KMS-11 (cell line): ENCODE measurements at regions not wholly inside any gene's neighbourhood (a gene's known extent, or its start where the extent isn't known, plus 50 kb on each side); places are given as distances from the start of the nearest gene placed in this dataset.

Source experiments
- H2AFZ ChIP-seq: fragments of 200-600 bp; sonication (generic); 2 replicates; pipeline ENCODE4 v1.6.1; 2016; ENCODE audit warnings: antibody characterized with exemption, mixed run types, low read depth
- H3K27ac ChIP-seq: fragments of 200-600 bp; sonication (generic); 2 replicates; pipeline ENCODE4 v1.6.1; 2016; ENCODE audit warnings: mild to moderate bottlenecking, mixed run types
- H3K27me3 ChIP-seq: fragments of 200-600 bp; sonication (generic); 2 replicates; pipeline ENCODE4 v1.6.1; 2017; ENCODE audit warnings: mild to moderate bottlenecking, low read depth, mixed run types, moderate library complexity; ENCODE audit not compliant: insufficient read depth
- H3K36me3 ChIP-seq: fragments of 200-600 bp; sonication (generic); 2 replicates; pipeline ENCODE4 v1.6.1; 2017; ENCODE audit warnings: mild to moderate bottlenecking, mixed run types; ENCODE audit not compliant: insufficient read depth
- H3K4me1 ChIP-seq: fragments of 200-600 bp; sonication (generic); 2 replicates; pipeline ENCODE4 v1.6.1; 2016; ENCODE audit warnings: mild to moderate bottlenecking, low read depth, mixed run types; ENCODE audit not compliant: poor library complexity, severe bottlenecking
- H3K4me2 ChIP-seq: fragments of 200-600 bp; sonication (generic); 2 replicates; pipeline ENCODE4 v1.7.0; 2016; ENCODE audit warnings: mild to moderate bottlenecking, mixed run types
- H3K4me3 ChIP-seq: fragments of 200-600 bp; sonication (generic); IDR thresholded peaks from 2 replicates; pipeline ENCODE4 v1.6.1; 2017; ENCODE audit warnings: low read depth, low read length, mixed read lengths; ENCODE audit not compliant: insufficient read depth
- H3K79me2 ChIP-seq: fragments of 200-600 bp; sonication (generic); 2 replicates; pipeline ENCODE4 v1.6.1; 2016; ENCODE audit warnings: low read depth, mixed run types; ENCODE audit not compliant: insufficient read depth
- H3K9ac ChIP-seq: fragments of 200-600 bp; sonication (generic); 2 replicates; pipeline ENCODE4 v1.6.1; 2016; ENCODE audit warnings: mild to moderate bottlenecking, mixed run types
- H4K20me1 ChIP-seq: fragments of 200-600 bp; sonication (generic); 2 replicates; pipeline ENCODE4 v1.6.1; 2016; ENCODE audit warnings: mild to moderate bottlenecking, mixed run types; ENCODE audit not compliant: insufficient read depth
- TF ChIP-seq, protein P1 (sequence below): fragments of 200-600 bp; sonication (generic); conservative IDR thresholded peaks from 2 replicates; pipeline ENCODE4 v1.6.1; 2017; ENCODE audit warnings: low read depth, mild to moderate bottlenecking, antibody characterized with exemption, low read length, moderate library complexity, mixed read lengths

DNA sequence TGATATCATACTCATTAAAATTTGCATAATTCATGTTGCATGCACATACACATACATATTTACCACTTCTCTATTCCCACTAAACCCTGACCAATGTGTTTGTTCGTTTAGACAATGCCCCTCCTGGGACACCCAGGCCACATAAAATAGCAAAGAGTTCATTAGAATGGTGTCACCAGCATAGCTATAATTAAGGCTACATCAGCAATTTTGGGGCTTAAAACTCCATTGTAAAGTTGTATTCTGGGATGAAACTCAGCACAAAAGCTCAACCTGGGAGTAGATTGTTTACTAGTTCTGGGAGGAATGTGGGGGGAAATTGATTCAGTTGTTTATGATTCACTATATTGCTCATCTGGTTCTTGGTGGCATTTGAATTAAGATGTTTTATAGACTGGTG is 522.2 kb upstream of the SUCLG2 start:
- Histone ChIP-seq H3K27me3 (no peaks in the 10 kb centered on the region), H3K4me2 (no peak overlapping the region), H2AFZ (no peak overlapping the region), H3K79me2 (no peaks in the 10 kb centered on the region), H3K27ac (no peak overlapping the region), H4K20me1 (no peaks in the 10 kb centered on the region), H3K9ac (no peak overlapping the region), H3K4me3 (no peak overlapping the region), H3K4me1 (no peaks in the 10 kb centered on the region), H3K36me3 (no peaks in the 10 kb centered on the region)
- TF ChIP-seq, protein P1, sequence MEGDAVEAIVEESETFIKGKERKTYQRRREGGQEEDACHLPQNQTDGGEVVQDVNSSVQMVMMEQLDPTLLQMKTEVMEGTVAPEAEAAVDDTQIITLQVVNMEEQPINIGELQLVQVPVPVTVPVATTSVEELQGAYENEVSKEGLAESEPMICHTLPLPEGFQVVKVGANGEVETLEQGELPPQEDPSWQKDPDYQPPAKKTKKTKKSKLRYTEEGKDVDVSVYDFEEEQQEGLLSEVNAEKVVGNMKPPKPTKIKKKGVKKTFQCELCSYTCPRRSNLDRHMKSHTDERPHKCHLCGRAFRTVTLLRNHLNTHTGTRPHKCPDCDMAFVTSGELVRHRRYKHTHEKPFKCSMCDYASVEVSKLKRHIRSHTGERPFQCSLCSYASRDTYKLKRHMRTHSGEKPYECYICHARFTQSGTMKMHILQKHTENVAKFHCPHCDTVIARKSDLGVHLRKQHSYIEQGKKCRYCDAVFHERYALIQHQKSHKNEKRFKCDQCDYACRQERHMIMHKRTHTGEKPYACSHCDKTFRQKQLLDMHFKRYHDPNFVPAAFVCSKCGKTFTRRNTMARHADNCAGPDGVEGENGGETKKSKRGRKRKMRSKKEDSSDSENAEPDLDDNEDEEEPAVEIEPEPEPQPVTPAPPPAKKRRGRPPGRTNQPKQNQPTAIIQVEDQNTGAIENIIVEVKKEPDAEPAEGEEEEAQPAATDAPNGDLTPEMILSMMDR, result no peak

GRCh38 chr3:68173012-68173634 is 518.7 kb upstream of the SUCLG2 start:
- Histone ChIP-seq H3K4me1 (no peaks in the 10 kb centered on the region), H3K27me3 (no peaks in the 10 kb centered on the region), H3K4me3 (no peak overlapping the region), H4K20me1 (no peaks in the 10 kb centered on the region), H3K9ac (no peak overlapping the region), H3K36me3 (no peaks in the 10 kb centered on the region), H3K79me2 (no peaks in the 10 kb centered on the region), H3K4me2 (no peak overlapping the region), H3K27ac (no peak overlapping the region), H2AFZ (no peak overlapping the region)
- TF ChIP-seq, protein P1, result no peak

GRCh38 chr3:68172039-68172438 is 517.6 kb upstream of the SUCLG2 start:
- Histone ChIP-seq H3K9ac (no peak overlapping the region), H3K27me3 (no peaks in the 10 kb centered on the region), H3K4me2 (no peak overlapping the region), H3K27ac (no peak overlapping the region), H4K20me1 (no peaks in the 10 kb centered on the region), H3K4me1 (no peaks in the 10 kb centered on the region), H3K79me2 (no peaks in the 10 kb centered on the region), H2AFZ (no peak overlapping the region), H3K36me3 (no peaks in the 10 kb centered on the region), H3K4me3 (no peak overlapping the region)
- TF ChIP-seq, protein P1, result no peak

- TF ChIP-seq, protein P1, result no peak
- no peaks in the 10 kb centered on the region for H3K27me3 ChIP-seq
- no peaks in the 10 kb centered on the region for H3K4me1 ChIP-seq
- H3K9ac ChIP-seq, result no peak overlapping the region
- H3K27ac ChIP-seq, result no peak overlapping the region
- no peaks in the 10 kb centered on the region for H3K36me3 ChIP-seq
- H3K79me2 ChIP-seq, result no peaks in the 10 kb centered on the region
- no peak overlapping the region for H3K4me2 ChIP-seq
- no peak overlapping the region for H2AFZ ChIP-seq
- no peaks in the 10 kb centered on the region for H4K20me1 ChIP-seq
- no peak overlapping the region for H3K4me3 ChIP-seq
Measured at GRCh38 chr3:68163968-68164367, 509.6 kb upstream of the SUCLG2 start.
